ENCODE measurements at regions not wholly inside any gene's neighbourhood (a gene's known extent, or its start where the extent isn't known, plus 50 kb on each side); places are given as distances from the start of the nearest gene placed in this dataset.

- no peak for TF ChIP-seq BHLHE40 (IDR thresholded peaks at IDR 0.05; ENCODE audit: borderline replicate concordance)
- TF ChIP-seq FOXM1 (IDR thresholded peaks at IDR 0.05; ENCODE audit: borderline replicate concordance): no peak
Measured at GRCh38 chr11:29153078-29153477, 863.8 kb downstream of the KCNA4 start.
